ENCODE measurements at regions not wholly inside any gene's neighbourhood (a gene's known extent, or its start where the extent isn't known, plus 50 kb on each side); places are given as distances from the start of the nearest gene placed in this dataset.

GRCh38 chr13:61466280-61466679, 50.6 kb upstream of the PCDH20 start:
- H3K9me3 ChIP-seq: no peaks in the 10 kb centered on the region
- no peaks in the 10 kb centered on the region for H3K27me3 ChIP-seq
- 49 to 62% methylated on average over 3 of the region's 3 CpGs for WGBS, 2 donors (ENCODE audit: low coverage in 1 of 2)
- no peaks in the 10 kb centered on the region for H3K36me3 ChIP-seq
- H3K27ac ChIP-seq: no peak overlapping the region
- no peak for ATAC-seq
- no peak overlapping the region for H3K4me3 ChIP-seq
- TF ChIP-seq, protein P1, sequence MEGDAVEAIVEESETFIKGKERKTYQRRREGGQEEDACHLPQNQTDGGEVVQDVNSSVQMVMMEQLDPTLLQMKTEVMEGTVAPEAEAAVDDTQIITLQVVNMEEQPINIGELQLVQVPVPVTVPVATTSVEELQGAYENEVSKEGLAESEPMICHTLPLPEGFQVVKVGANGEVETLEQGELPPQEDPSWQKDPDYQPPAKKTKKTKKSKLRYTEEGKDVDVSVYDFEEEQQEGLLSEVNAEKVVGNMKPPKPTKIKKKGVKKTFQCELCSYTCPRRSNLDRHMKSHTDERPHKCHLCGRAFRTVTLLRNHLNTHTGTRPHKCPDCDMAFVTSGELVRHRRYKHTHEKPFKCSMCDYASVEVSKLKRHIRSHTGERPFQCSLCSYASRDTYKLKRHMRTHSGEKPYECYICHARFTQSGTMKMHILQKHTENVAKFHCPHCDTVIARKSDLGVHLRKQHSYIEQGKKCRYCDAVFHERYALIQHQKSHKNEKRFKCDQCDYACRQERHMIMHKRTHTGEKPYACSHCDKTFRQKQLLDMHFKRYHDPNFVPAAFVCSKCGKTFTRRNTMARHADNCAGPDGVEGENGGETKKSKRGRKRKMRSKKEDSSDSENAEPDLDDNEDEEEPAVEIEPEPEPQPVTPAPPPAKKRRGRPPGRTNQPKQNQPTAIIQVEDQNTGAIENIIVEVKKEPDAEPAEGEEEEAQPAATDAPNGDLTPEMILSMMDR (IDR thresholded peaks at IDR 0.05): no peak
- no peaks in the 10 kb centered on the region for H3K4me1 ChIP-seq

Small RNA genes in the stretch of these regions (small RNA-seq; reads per million reads assigned to genes)
- 0 reads per million in 4 donors for gene AL353765.1
- gene AL356102.1: 0 reads per million in 4 donors
- gene MIR4704: 0 reads per million in 4 donors
- gene MIR548X2: 0 reads per million in 4 donors
- gene RNU6-81P: 0 reads per million in 4 donors

Measured in gastroesophageal sphincter (tissue), 4 donors.